GM23338 (cell line): ENCODE measurements at regions not wholly inside any gene's neighbourhood (a gene's known extent, or its start where the extent isn't known, plus 50 kb on each side); places are given as distances from the start of the nearest gene placed in this dataset.

Experiments
- CTCF ChIP-seq, 2 experiments: fragments of 200-600 bp in 1 of 2; sonication (generic) in 1 of 2; conservative IDR thresholded peaks; 2 replicates each; pipeline versions ENCODE4 v1.5.1 to v1.6.1; 2016 to 2017; ENCODE audit warnings: antibody characterized with exemption in 2 of 2, low read depth in 2 of 2, mild to moderate bottlenecking in 2 of 2, moderate library complexity in 1 of 2
- EZH2 ChIP-seq: fragments of 200-600 bp; sonication (generic); IDR thresholded peaks from one replicate; pipeline ENCODE4 v1.8.0; 2017; ENCODE audit warnings: antibody characterized with exemption, mild to moderate bottlenecking, low read depth; ENCODE audit not compliant: unreplicated experiment

GRCh38 chr12:130110914-130111313 lies 51.4 kb upstream of the FZD10 start:
- TF ChIP-seq CTCF (conservative IDR thresholded peaks at IDR 0.05; ENCODE audit: low read depth in 2 of 2) (no peak), EZH2 (no peak)
